ENCODE measurements at regions not wholly inside any gene's neighbourhood (a gene's known extent, or its start where the extent isn't known, plus 50 kb on each side); places are given as distances from the start of the nearest gene placed in this dataset.

DNA sequence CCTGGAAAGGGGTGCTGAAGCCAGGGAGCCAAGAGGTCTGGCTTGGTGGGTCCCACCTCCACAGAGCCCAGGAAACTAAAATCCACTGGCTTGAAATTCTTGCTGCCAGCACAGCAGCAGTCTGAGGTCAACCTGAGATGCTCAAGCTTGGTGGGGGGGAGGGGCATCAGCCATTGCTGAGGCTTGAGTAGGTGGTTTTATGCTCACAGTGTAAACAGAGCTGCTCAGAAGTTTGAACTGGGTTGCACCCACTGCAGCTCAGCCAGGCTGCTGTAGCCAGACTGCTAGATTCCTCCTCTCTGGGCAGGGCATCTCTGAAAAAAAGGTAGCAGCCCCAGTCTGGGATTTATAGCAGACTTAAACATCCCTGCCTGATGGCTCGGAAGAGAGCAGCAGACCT is 55.5 kb upstream of the FBXL17 start:
- no peak overlapping the region for H3K27ac ChIP-seq (ENCODE audit: insufficient read depth, low read length, poor library complexity, severe bottlenecking)
- no peaks in the 10 kb centered on the region for H3K36me3 ChIP-seq (ENCODE audit: control insufficient read depth, insufficient read depth, low read length)
- no peaks in the 10 kb centered on the region for H3K9me3 ChIP-seq (ENCODE audit: control insufficient read depth, low read length)
- H3K27me3 ChIP-seq (replicated peaks; ENCODE audit: control insufficient read depth, insufficient read depth, low read length, poor library complexity, severe bottlenecking) = no peaks in the 10 kb centered on the region
- no peak overlapping the region for H3K4me3 ChIP-seq (ENCODE audit: insufficient read depth, low read depth, low read length, poor library complexity, severe bottlenecking)
- no peaks in the 10 kb centered on the region for H3K4me1 ChIP-seq (ENCODE audit: control insufficient read depth, insufficient read depth, low read length, poor library complexity, severe bottlenecking)
- DNase-seq = no peak

DNA sequence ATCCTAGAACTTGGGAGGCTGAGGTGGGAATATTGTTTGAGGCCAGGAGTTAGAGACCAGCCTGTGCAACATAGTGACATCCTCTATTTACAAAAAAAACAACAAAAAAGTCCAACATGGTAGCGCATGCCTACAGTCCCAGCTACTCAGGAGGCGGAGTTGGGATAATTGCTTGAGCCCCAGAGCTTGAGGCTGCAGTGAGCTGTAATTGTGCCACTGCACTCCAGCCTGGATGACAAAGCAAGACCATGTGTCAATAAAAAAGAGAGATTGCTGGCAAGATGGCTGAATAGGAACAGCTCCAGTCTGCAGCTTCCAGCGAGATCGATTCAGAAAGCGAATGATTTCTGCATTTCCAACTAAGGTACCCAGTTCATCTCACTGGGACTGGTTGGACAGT is 54.8 kb upstream of the FBXL17 start:
- Histone ChIP-seq H3K27me3 (replicated peaks; ENCODE audit: control insufficient read depth, insufficient read depth, low read length, poor library complexity, severe bottlenecking) (no peaks in the 10 kb centered on the region), H3K4me3 (ENCODE audit: insufficient read depth, low read depth, low read length, poor library complexity, severe bottlenecking) (no peak overlapping the region), H3K9me3 (ENCODE audit: control insufficient read depth, low read length) (no peaks in the 10 kb centered on the region), H3K27ac (ENCODE audit: insufficient read depth, low read length, poor library complexity, severe bottlenecking) (no peak overlapping the region), H3K36me3 (ENCODE audit: control insufficient read depth, insufficient read depth, low read length) (no peaks in the 10 kb centered on the region), H3K4me1 (ENCODE audit: control insufficient read depth, insufficient read depth, low read length, poor library complexity, severe bottlenecking) (no peaks in the 10 kb centered on the region)
- no peak for DNase-seq

DNA sequence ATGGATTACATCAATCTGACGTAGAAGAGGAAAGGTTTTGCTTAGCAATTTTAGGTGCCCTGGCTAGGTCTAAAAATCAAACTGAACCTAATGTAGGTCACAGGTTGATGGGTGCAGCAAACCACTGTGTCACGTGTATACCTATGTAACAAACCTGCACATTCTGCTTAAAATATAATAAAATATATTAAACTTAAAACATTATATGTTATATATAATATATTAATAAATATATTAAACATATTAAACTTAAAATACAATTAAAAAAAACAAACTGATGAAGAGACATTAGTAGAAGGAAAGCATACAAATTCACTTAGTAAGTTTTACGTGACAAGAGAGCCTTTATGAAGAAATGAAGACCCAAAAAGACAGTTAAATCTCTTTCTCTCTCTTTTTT is 51.7 kb upstream of the FBXL17 start:
- no peak overlapping the region for H3K27ac ChIP-seq (ENCODE audit: insufficient read depth, low read length, poor library complexity, severe bottlenecking)
- no peaks in the 10 kb centered on the region for H3K27me3 ChIP-seq (replicated peaks; ENCODE audit: control insufficient read depth, insufficient read depth, low read length, poor library complexity, severe bottlenecking)
- H3K4me1 ChIP-seq (ENCODE audit: control insufficient read depth, insufficient read depth, low read length, poor library complexity, severe bottlenecking) = no peaks in the 10 kb centered on the region
- no peak for DNase-seq
- no peaks in the 10 kb centered on the region for H3K36me3 ChIP-seq (ENCODE audit: control insufficient read depth, insufficient read depth, low read length)
- H3K9me3 ChIP-seq (ENCODE audit: control insufficient read depth, low read length) = no peaks in the 10 kb centered on the region
- no peak overlapping the region for H3K4me3 ChIP-seq (ENCODE audit: insufficient read depth, low read depth, low read length, poor library complexity, severe bottlenecking)

DNA sequence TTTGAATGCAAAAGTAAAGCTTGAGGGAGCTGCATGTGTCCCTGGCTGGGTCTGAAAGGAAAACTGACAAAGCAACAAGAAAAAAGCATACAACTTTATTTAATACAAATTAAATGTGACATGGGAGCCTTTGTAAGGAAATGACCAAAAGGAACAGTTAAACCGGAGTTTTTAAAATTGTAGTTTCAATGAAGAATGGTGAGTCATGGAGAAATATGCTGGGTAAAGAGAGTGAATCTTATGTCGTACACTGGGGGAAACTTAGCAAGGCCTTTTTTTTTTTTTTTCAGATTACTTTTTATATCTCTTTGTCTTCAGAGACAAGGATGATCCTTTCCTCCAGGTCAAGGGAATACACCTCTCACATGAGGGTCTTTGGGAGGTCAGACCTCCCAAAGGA is 50.1 kb upstream of the FBXL17 start:
- Histone ChIP-seq H3K27me3 (replicated peaks; ENCODE audit: control insufficient read depth, insufficient read depth, low read length, poor library complexity, severe bottlenecking) (no peaks in the 10 kb centered on the region), H3K27ac (ENCODE audit: insufficient read depth, low read length, poor library complexity, severe bottlenecking) (no peak overlapping the region), H3K4me1 (ENCODE audit: control insufficient read depth, insufficient read depth, low read length, poor library complexity, severe bottlenecking) (no peaks in the 10 kb centered on the region), H3K4me3 (ENCODE audit: insufficient read depth, low read depth, low read length, poor library complexity, severe bottlenecking) (no peak overlapping the region), H3K36me3 (ENCODE audit: control insufficient read depth, insufficient read depth, low read length) (no peaks in the 10 kb centered on the region), H3K9me3 (ENCODE audit: control insufficient read depth, low read length) (no peaks in the 10 kb centered on the region)
- no peak for DNase-seq

Data from effector memory CD4-positive, alpha-beta T cell (primary cell).